Gastrocnemius medialis (tissue), 4 donors: ENCODE measurements at regions not wholly inside any gene's neighbourhood (a gene's known extent, or its start where the extent isn't known, plus 50 kb on each side); places are given as distances from the start of the nearest gene placed in this dataset.

ENCODE experiments used
- ATAC-seq, 2 donors: fragments of 150-250 bp; one replicate each; pipeline ENCODE4 v1.9.1; 2016
- DNase-seq, 2 donors: peaks; one replicate each; pipeline ENCODE4 v3.0.0-alpha.2; 2019
- H3K27ac ChIP-seq, 4 donors: fragments of 200-600 bp; sonication (generic); 1 replicate in 1 of 4; 2 replicates in 3 of 4; pipeline ENCODE4 v1.5.1; 2016 to 2018; ENCODE audit warnings: mild to moderate bottlenecking in 2 of 4, moderate library complexity in 1 of 4
- H3K27me3 ChIP-seq, 3 donors: fragments of 200-600 bp; sonication (generic) in 2 of 3; 1 replicate in 1 of 3; 2 replicates in 2 of 3; pipeline versions ENCODE4 v1.5.1 to v1.6.0; 2016 to 2019; ENCODE audit warnings: mild to moderate bottlenecking in 1 of 3, moderate library complexity in 1 of 3
- H3K36me3 ChIP-seq, 2 donors: fragments of 200-600 bp; sonication (generic) in 1 of 2; one replicate each; pipeline ENCODE4 v1.5.1; 2017 to 2018
- H3K4me1 ChIP-seq, 2 donors: fragments of 200-600 bp; sonication (generic) in 1 of 2; one replicate each; pipeline ENCODE4 v1.5.1; 2016 to 2017; ENCODE audit warnings: mild to moderate bottlenecking in 2 of 2
- H3K4me3 ChIP-seq, 4 donors: fragments of 200-600 bp; sonication (generic) in 3 of 4; 1 replicate in 1 of 4; 2 replicates in 3 of 4; pipeline ENCODE4 v1.5.1; 2016 to 2019; ENCODE audit warnings: mild to moderate bottlenecking in 2 of 4
- H3K9me3 ChIP-seq, 3 donors: fragments of 200-600 bp; sonication (generic) in 2 of 3; 1 replicate in 1 of 3; 2 replicates in 2 of 3; pipeline ENCODE4 v1.5.1; 2016 to 2019
- CTCF ChIP-seq, 5 experiments: fragments of 450-650 bp in 3 of 5; fragments of 200-600 bp in 2 of 5; sonication (generic) in 2 of 5; IDR thresholded peaks in 4 of 5; conservative IDR thresholded peaks in 1 of 5; 1 replicate in 4 of 5; 2 replicates in 1 of 5; pipeline ENCODE4 v1.5.1; 2016 to 2019; ENCODE audit warnings: antibody characterized with exemption in 5 of 5, mild to moderate bottlenecking in 3 of 5, moderate library complexity in 3 of 5
- POLR2A ChIP-seq, 2 donors: fragments of 450-650 bp; IDR thresholded peaks; one replicate each; pipeline ENCODE4 v1.6.1; 2017; ENCODE audit warnings: antibody characterized with exemption in 2 of 2, mild to moderate bottlenecking in 2 of 2, moderate library complexity in 2 of 2
- in situ Hi-C, 4 donors: fragments of 200-750 bp; cut with MboI; loops; one replicate each; pipeline versions ENCODE4 v1.15.0 to v1.8.0; 2017; ENCODE audit warnings: low sequenced_read_pairs in 4 of 4
- intact Hi-C: fragments of 100-400 bp; cut with DNase I; formaldehyde crosslinking; loops from one replicate; pipeline ENCODE4 v1.15.1; 2023; ENCODE audit warnings: low total_unique reads

GRCh38 chr1:22255341-22256212 lies 112.7 kb upstream of the WNT4 start:
- DNase-seq (no peak), ATAC-seq (no peak)
- no peak overlapping the region for H3K27ac ChIP-seq
- peaks cover 0 to 26% of the 10 kb centered on the region in 2 donors for H3K4me1 ChIP-seq
- no peak overlapping the region for H3K4me3 ChIP-seq
- in situ Hi-C loops, result no loop called here
- no peaks in the 10 kb centered on the region for H3K9me3 ChIP-seq
- no peaks in the 10 kb centered on the region for H3K36me3 ChIP-seq
- peaks cover 0 to 4% (median 0%) of the 10 kb centered on the region in 3 donors for H3K27me3 ChIP-seq
- intact Hi-C loops, result no loop called here
- no peak for TF ChIP-seq CTCF (IDR thresholded peaks at IDR 0.05 in 4 of 5, conservative IDR thresholded peaks at IDR 0.05 in 1 of 5)
- no peak for TF ChIP-seq POLR2A (IDR thresholded peaks at IDR 0.05)

GRCh38 chr1:22256213-22256512 lies 113.3 kb upstream of the WNT4 start:
- intact Hi-C loops, result no loop called here
- Histone ChIP-seq H3K4me3 (no peak overlapping the region), H3K36me3 (no peaks in the 10 kb centered on the region), H3K27ac (no peak overlapping the region), H3K27me3 (peaks cover 0 to 4% (median 0%) of the 10 kb centered on the region in 3 donors), H3K9me3 (no peaks in the 10 kb centered on the region), H3K4me1 (peaks cover 0 to 26% of the 10 kb centered on the region in 2 donors)
- ATAC-seq, result no peak
- DNase-seq, result no peak
- in situ Hi-C loops, result no loop called here
- no peak for TF ChIP-seq CTCF (IDR thresholded peaks at IDR 0.05 in 4 of 5, conservative IDR thresholded peaks at IDR 0.05 in 1 of 5)
- TF ChIP-seq POLR2A (IDR thresholded peaks at IDR 0.05), result no peak

- Histone ChIP-seq H3K36me3 (no peaks in the 10 kb centered on the region), H3K9me3 (no peaks in the 10 kb centered on the region), H3K27me3 (peaks cover 0 to 4% (median 0%) of the 10 kb centered on the region in 3 donors), H3K27ac (no peak overlapping the region), H3K4me1 (peaks cover 0 to 17% of the 10 kb centered on the region in 2 donors), H3K4me3 (no peak overlapping the region)
- ATAC-seq (no peak), DNase-seq (no peak)
- TF ChIP-seq CTCF (IDR thresholded peaks at IDR 0.05 in 4 of 5, conservative IDR thresholded peaks at IDR 0.05 in 1 of 5) (no peak), POLR2A (IDR thresholded peaks at IDR 0.05) (no peak)
- in situ Hi-C loops, result no loop called here
- intact Hi-C loops, result no loop called here
These were observed 114.7 kb upstream of the WNT4 start for GRCh38 chr1:22257290-22258275.

GRCh38 chr1:22258698-22259097 lies 115.8 kb upstream of the WNT4 start:
- intact Hi-C loops, result no loop called here
- ATAC-seq (no peak), DNase-seq (no peak)
- Histone ChIP-seq H3K4me1 (peaks cover 0 to 9% of the 10 kb centered on the region in 2 donors), H3K27ac (no peak overlapping the region), H3K9me3 (no peaks in the 10 kb centered on the region), H3K36me3 (no peaks in the 10 kb centered on the region), H3K27me3 (peaks cover 0 to 4% (median 0%) of the 10 kb centered on the region in 3 donors), H3K4me3 (no peak overlapping the region)
- TF ChIP-seq CTCF (IDR thresholded peaks at IDR 0.05 in 4 of 5, conservative IDR thresholded peaks at IDR 0.05 in 1 of 5) (no peak), POLR2A (IDR thresholded peaks at IDR 0.05) (no peak)
- in situ Hi-C loops, result no loop called here
